Mesothelial cell of epicardium (in vitro differentiated cells): ENCODE measurements at regions not wholly inside any gene's neighbourhood (a gene's known extent, or its start where the extent isn't known, plus 50 kb on each side); places are given as distances from the start of the nearest gene placed in this dataset.

Experiments
- DNase-seq, 2 experiments: peaks; one replicate each; pipeline ENCODE4 v3.0.0; 2021; ENCODE audit warnings: low spot score in 2 of 2; ENCODE audit not compliant: unreplicated experiment in 2 of 2
- H3K27ac Mint-ChIP-seq: 2 replicates; pipeline ENCODE4 v1.8.0; 2021; ENCODE audit warnings: mixed read lengths
- H3K27me3 Mint-ChIP-seq: 2 replicates; pipeline ENCODE4 v1.8.0; 2021; ENCODE audit warnings: low read depth, mixed read lengths
- H3K36me3 Mint-ChIP-seq: 2 replicates; pipeline ENCODE4 v1.8.0; 2021; ENCODE audit warnings: mixed read lengths
- H3K4me1 Mint-ChIP-seq: 2 replicates; pipeline ENCODE4 v1.8.0; 2021; ENCODE audit warnings: mixed read lengths
- H3K4me3 Mint-ChIP-seq: 2 replicates; pipeline ENCODE4 v1.8.0; 2021; ENCODE audit warnings: mild to moderate bottlenecking, moderate library complexity, mixed read lengths
- H3K9me3 Mint-ChIP-seq: 2 replicates; pipeline ENCODE4 v1.8.0; 2021; ENCODE audit warnings: mixed read lengths
- CTCF ChIP-seq: fragments of 200-600 bp; sonication (generic); IDR thresholded peaks from one replicate; pipeline ENCODE4 v1.5.0; 2021; ENCODE audit warnings: antibody characterized with exemption; ENCODE audit not compliant: unreplicated experiment

- Mint-ChIP-seq H3K4me1 (peaks cover 12% of the 10 kb centered on the region), H3K9me3 (no peaks in the 10 kb centered on the region), H3K27ac (no peak overlapping the region), H3K36me3 (no peaks in the 10 kb centered on the region), H3K4me3 (no peak overlapping the region), H3K27me3 (no peaks in the 10 kb centered on the region)
- no peak for DNase-seq
- no peak for TF ChIP-seq CTCF
These were observed 393.3 kb downstream of the PPP3CA start for GRCh38 chr4:100954046-100954445.

DNA sequence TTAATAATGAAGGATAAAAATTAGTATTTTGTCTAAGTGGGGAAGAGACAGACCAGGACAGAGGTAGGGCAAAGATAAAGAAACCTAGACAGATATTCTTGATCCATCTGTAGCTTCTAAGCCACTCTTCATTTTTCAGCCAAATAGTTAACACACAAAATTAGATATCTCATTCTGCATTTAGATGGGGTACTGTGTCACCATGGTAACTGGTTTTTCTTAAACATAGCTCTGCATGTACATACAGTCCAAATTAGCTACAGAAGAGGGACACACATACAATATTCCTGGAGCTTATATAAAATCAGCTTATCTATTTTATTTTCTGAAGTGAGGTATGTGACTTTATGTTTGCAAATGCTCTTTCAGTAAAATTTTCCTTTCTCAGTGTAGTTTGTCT lies 393.7 kb downstream of the PPP3CA start:
- no peaks in the 10 kb centered on the region for H3K9me3 Mint-ChIP-seq
- no peaks in the 10 kb centered on the region for H3K36me3 Mint-ChIP-seq
- H3K27me3 Mint-ChIP-seq = no peaks in the 10 kb centered on the region
- H3K27ac Mint-ChIP-seq = no peak overlapping the region
- peaks cover 12% of the 10 kb centered on the region for H3K4me1 Mint-ChIP-seq
- no peak for DNase-seq
- H3K4me3 Mint-ChIP-seq = no peak overlapping the region
- TF ChIP-seq CTCF = no peak

GRCh38 chr4:100952590-100952989 lies 394.7 kb downstream of the PPP3CA start:
- H3K4me1 Mint-ChIP-seq = peaks cover 13% of the 10 kb centered on the region
- no peaks in the 10 kb centered on the region for H3K9me3 Mint-ChIP-seq
- no peak overlapping the region for H3K4me3 Mint-ChIP-seq
- H3K27me3 Mint-ChIP-seq = no peaks in the 10 kb centered on the region
- no peak overlapping the region for H3K27ac Mint-ChIP-seq
- DNase-seq = no peak
- H3K36me3 Mint-ChIP-seq = no peaks in the 10 kb centered on the region
- TF ChIP-seq CTCF = no peak

- Mint-ChIP-seq H3K27ac (no peak overlapping the region), H3K9me3 (peaks cover 8% of the 10 kb centered on the region), H3K36me3 (no peaks in the 10 kb centered on the region), H3K4me3 (no peak overlapping the region), H3K4me1 (peaks cover 18% of the 10 kb centered on the region), H3K27me3 (no peaks in the 10 kb centered on the region)
- DNase-seq = no peak
- no peak for TF ChIP-seq CTCF
These were observed 397.9 kb downstream of the PPP3CA start for GRCh38 chr4:100949350-100949935.

DNA sequence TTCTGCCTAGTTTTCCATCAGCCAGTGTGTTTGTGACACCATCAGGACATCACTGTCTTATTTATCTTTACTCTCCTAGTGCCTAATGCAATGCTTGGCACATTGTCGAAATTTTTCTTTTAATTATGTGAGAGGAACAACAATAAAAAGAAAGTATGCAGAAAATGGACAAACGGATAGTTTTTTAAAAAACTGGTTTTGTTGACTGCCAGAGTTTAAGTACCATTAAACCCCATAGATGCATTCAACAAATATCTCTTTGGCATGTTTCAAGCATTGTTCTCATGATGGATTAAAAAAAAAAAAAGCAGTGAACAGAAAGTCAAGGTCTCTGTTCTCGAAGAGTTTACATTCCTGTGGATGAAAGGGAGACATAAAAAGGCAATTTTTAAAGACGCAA lies 398.4 kb downstream of the PPP3CA start:
- Mint-ChIP-seq H3K27ac (no peak overlapping the region), H3K4me3 (no peak overlapping the region), H3K36me3 (no peaks in the 10 kb centered on the region), H3K27me3 (no peaks in the 10 kb centered on the region), H3K9me3 (peaks cover 9% of the 10 kb centered on the region), H3K4me1 (peaks cover 13% of the 10 kb centered on the region)
- no peak for TF ChIP-seq CTCF
- DNase-seq = no peak

DNA sequence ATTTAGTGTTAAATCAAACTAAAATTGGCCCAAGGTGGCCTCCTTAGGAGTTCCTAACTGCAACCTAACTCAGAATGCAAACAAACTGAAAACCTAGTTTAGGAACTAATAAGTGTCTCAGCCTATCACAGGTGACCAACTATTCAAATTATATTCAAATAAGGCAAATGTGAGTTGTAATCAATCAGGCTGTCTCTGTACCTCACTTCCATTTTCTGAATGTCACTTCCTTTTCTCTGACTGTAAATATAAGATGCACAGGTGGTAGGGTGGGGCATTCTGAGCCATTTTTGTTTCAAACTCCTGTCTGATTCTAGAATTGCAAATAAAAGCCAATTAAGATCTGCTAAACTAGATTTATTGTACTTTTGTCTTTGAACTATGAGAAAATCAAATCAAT lies 401.5 kb downstream of the PPP3CA start:
- no peak for TF ChIP-seq CTCF
- Mint-ChIP-seq H3K4me1 (peaks cover 6% of the 10 kb centered on the region), H3K36me3 (no peaks in the 10 kb centered on the region), H3K27me3 (no peaks in the 10 kb centered on the region), H3K27ac (no peak overlapping the region), H3K9me3 (peaks cover 30% of the 10 kb centered on the region), H3K4me3 (no peak overlapping the region)
- DNase-seq = no peak
